Suprapubic skin (tissue), 4 donors: ENCODE measurements at regions not wholly inside any gene's neighbourhood (a gene's known extent, or its start where the extent isn't known, plus 50 kb on each side); places are given as distances from the start of the nearest gene placed in this dataset.

Source experiments
- CTCF ChIP-seq, 2 donors: fragments of 200-600 bp in 1 of 2; fragments of 450-650 bp in 1 of 2; sonication (generic) in 1 of 2; IDR thresholded peaks; one replicate each; pipeline ENCODE4 v1.5.1; 2016 to 2019; ENCODE audit warnings: antibody characterized with exemption in 2 of 2, mild to moderate bottlenecking in 1 of 2, moderate library complexity in 1 of 2
- EP300 ChIP-seq: sonication (generic); formaldehyde crosslinking; IDR thresholded peaks from one replicate; pipeline ENCODE4 v1.6.1; 2017; ENCODE audit warnings: antibody characterized with exemption
- POLR2A ChIP-seq, 2 donors: fragments of 450-650 bp; IDR thresholded peaks; one replicate each; pipeline ENCODE4 v1.6.1; 2017; ENCODE audit warnings: antibody characterized with exemption in 2 of 2, mild to moderate bottlenecking in 2 of 2, moderate library complexity in 2 of 2
- POLR2AphosphoS5 ChIP-seq, 3 donors: sonication (generic); formaldehyde crosslinking; IDR thresholded peaks; one replicate each; pipeline ENCODE4 v1.6.1; 2017; ENCODE audit warnings: antibody characterized with exemption in 3 of 3

DNA sequence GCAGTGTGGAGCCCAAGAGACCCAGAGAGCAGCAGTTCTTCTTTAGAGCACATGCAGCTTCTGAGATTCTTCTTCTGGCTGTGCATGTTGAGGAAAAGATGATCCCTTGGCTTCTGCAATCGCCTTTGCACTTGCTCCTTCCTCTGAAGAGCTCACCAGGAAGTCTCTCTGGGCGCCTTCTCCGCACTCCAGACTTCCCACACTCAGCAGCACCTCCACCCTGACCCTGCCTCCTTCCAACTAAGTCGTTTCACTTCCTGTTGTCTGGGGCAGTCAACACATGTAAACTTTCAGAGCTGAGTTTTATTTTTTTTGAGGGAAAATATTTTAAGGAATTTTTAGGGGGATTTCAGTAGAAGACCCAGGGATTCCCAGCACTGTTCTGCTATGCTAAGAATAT, 73.4 kb upstream of the F3 start:
- no peak for TF ChIP-seq POLR2A (IDR thresholded peaks at IDR 0.05)
- TF ChIP-seq CTCF (IDR thresholded peaks at IDR 0.05): no peak
- no peak for TF ChIP-seq EP300
- no peak for TF ChIP-seq POLR2AphosphoS5 (IDR thresholded peaks at IDR 0.05)
